Cardiac muscle cell (in vitro differentiated cells and primary cell): ENCODE measurements at regions not wholly inside any gene's neighbourhood (a gene's known extent, or its start where the extent isn't known, plus 50 kb on each side); places are given as distances from the start of the nearest gene placed in this dataset.

Experiments used
- DNase-seq, 2 donors: peaks; one replicate each; pipeline versions ENCODE4 v3.0.0 to v3.0.0-alpha.2; 2010 to 2017; ENCODE audit warnings: low read depth in 1 of 2, low spot score in 1 of 2
- H3K27ac ChIP-seq: fragments of 200-600 bp; sonication (generic); 2 replicates; pipeline ENCODE4 v1.5.1; 2016
- H3K27me3 ChIP-seq: fragments of 200-600 bp; sonication (generic); 2 replicates; pipeline ENCODE4 v1.6.0; 2016; ENCODE audit warnings: control low read depth
- H3K36me3 ChIP-seq: fragments of 200-600 bp; sonication (generic); 2 replicates; pipeline ENCODE4 v1.5.1; 2016; ENCODE audit warnings: control low read depth
- H3K4me1 ChIP-seq: fragments of 200-600 bp; sonication (generic); 2 replicates; pipeline ENCODE4 v1.8.1; 2017; ENCODE audit warnings: low read depth, mild to moderate bottlenecking, mixed run types
- H3K4me3 ChIP-seq: fragments of 200-600 bp; sonication (generic); 2 replicates; pipeline ENCODE4 v1.5.1; 2016; ENCODE audit warnings: mild to moderate bottlenecking
- H3K9me3 ChIP-seq: fragments of 200-600 bp; sonication (generic); 2 replicates; pipeline ENCODE4 v1.5.1; 2017; ENCODE audit warnings: low read depth, mild to moderate bottlenecking, control low read depth
- CTCF ChIP-seq: IDR thresholded peaks from 2 replicates; pipeline ENCODE4 v1.5.1; 2012; ENCODE audit warnings: low read depth, mild to moderate bottlenecking, low read length

- H3K9me3 ChIP-seq: no peaks in the 10 kb centered on the region
- peaks cover 4% of the 10 kb centered on the region for H3K4me1 ChIP-seq
- H3K27me3 ChIP-seq: no peaks in the 10 kb centered on the region
- H3K4me3 ChIP-seq: no peak overlapping the region
- H3K36me3 ChIP-seq: no peaks in the 10 kb centered on the region
- H3K27ac ChIP-seq: no peak overlapping the region
- TF ChIP-seq CTCF: no peak
- DNase-seq: no peak
These were observed 556.9 kb upstream of the SLIT2 start for GRCh38 chr4:19694812-19695211.

GRCh38 chr4:19693936-19694570 is 557.7 kb upstream of the SLIT2 start:
- Histone ChIP-seq H3K4me1 (peaks cover 4% of the 10 kb centered on the region), H3K4me3 (no peak overlapping the region), H3K27ac (no peak overlapping the region), H3K9me3 (no peaks in the 10 kb centered on the region), H3K27me3 (no peaks in the 10 kb centered on the region), H3K36me3 (no peaks in the 10 kb centered on the region)
- DNase-seq: peak in 1 of 2 donors; percentile 35
- TF ChIP-seq CTCF: no peak

- no peaks in the 10 kb centered on the region for H3K9me3 ChIP-seq
- H3K4me1 ChIP-seq: peaks cover 4% of the 10 kb centered on the region
- DNase-seq: peak in 1 of 2 donors; percentile 79
- no peaks in the 10 kb centered on the region for H3K36me3 ChIP-seq
- TF ChIP-seq CTCF: no peak
- no peak overlapping the region for H3K27ac ChIP-seq
- no peaks in the 10 kb centered on the region for H3K27me3 ChIP-seq
- H3K4me3 ChIP-seq: no peak overlapping the region
These were observed 562.2 kb upstream of the SLIT2 start for GRCh38 chr4:19689511-19689910.

GRCh38 chr4:19686456-19686855 is 565.2 kb upstream of the SLIT2 start:
- Histone ChIP-seq H3K27me3 (no peaks in the 10 kb centered on the region), H3K36me3 (no peaks in the 10 kb centered on the region), H3K27ac (no peak overlapping the region), H3K9me3 (no peaks in the 10 kb centered on the region), H3K4me3 (no peak overlapping the region), H3K4me1 (no peaks in the 10 kb centered on the region)
- no peak for TF ChIP-seq CTCF
- no peak for DNase-seq

GRCh38 chr4:19684084-19684483 is 567.6 kb upstream of the SLIT2 start:
- Histone ChIP-seq H3K9me3 (no peaks in the 10 kb centered on the region), H3K4me1 (no peaks in the 10 kb centered on the region), H3K36me3 (no peaks in the 10 kb centered on the region), H3K27ac (no peak overlapping the region), H3K27me3 (no peaks in the 10 kb centered on the region), H3K4me3 (no peak overlapping the region)
- no peak for TF ChIP-seq CTCF
- no peak for DNase-seq

GRCh38 chr4:19683426-19683825 is 568.3 kb upstream of the SLIT2 start:
- no peak for TF ChIP-seq CTCF
- Histone ChIP-seq H3K36me3 (no peaks in the 10 kb centered on the region), H3K27ac (no peak overlapping the region), H3K4me3 (no peak overlapping the region), H3K9me3 (no peaks in the 10 kb centered on the region), H3K27me3 (no peaks in the 10 kb centered on the region), H3K4me1 (no peaks in the 10 kb centered on the region)
- DNase-seq: no peak
